Activated CD8-positive, alpha-beta T cell treated with anti-CD3 and anti-CD28 coated beads, Interleukin-2, amount 10 ng/mL, durations not matched to agents 7 days and 5 days (primary cell): ENCODE measurements at regions not wholly inside any gene's neighbourhood (a gene's known extent, or its start where the extent isn't known, plus 50 kb on each side); places are given as distances from the start of the nearest gene placed in this dataset.

ENCODE experiments used
- ATAC-seq: fragments of 150-1000 bp; cut with Tn5 transposase; one replicate; pipeline ENCODE4 v1.10.0; 2021; ENCODE audit warnings: moderate library complexity
- CTCF ChIA-PET: fragments of 350-600 bp; sonication (Branson Sonifier 250); formaldehyde crosslinking; loops from one replicate; lab custom pipeline; 2021; ENCODE audit warnings: antibody characterized with exemption; lab: Charles Lee
- POLR2A ChIA-PET: fragments of 350-600 bp; sonication (Branson Sonifier 250); formaldehyde crosslinking; loops from one replicate; lab custom pipeline; 2021; ENCODE audit warnings: antibody characterized with exemption; lab: Charles Lee
- DNase-seq: peaks from one replicate; pipeline ENCODE4 v3.0.0-alpha.2; 2020
- H3K27ac Mint-ChIP-seq: one replicate; pipeline ENCODE4 v1.8.0; 2021; ENCODE audit warnings: mild to moderate bottlenecking, mixed read lengths
- H3K27me3 Mint-ChIP-seq: one replicate; pipeline ENCODE4 v1.8.0; 2021; ENCODE audit warnings: low read depth, mixed read lengths
- H3K36me3 Mint-ChIP-seq: one replicate; pipeline ENCODE4 v1.8.0; 2021; ENCODE audit warnings: low read depth, mixed read lengths
- H3K4me1 Mint-ChIP-seq: one replicate; pipeline ENCODE4 v1.8.0; 2021; ENCODE audit warnings: low read depth, mixed read lengths
- H3K4me3 Mint-ChIP-seq: one replicate; pipeline ENCODE4 v1.8.0; 2021; ENCODE audit warnings: mild to moderate bottlenecking, mixed read lengths
- H3K9me3 Mint-ChIP-seq: one replicate; pipeline ENCODE4 v1.8.0; 2022; ENCODE audit warnings: mixed read lengths; ENCODE audit not compliant: insufficient read depth

- Mint-ChIP-seq H3K9me3 (no peaks in the 10 kb centered on the region), H3K4me1 (no peaks in the 10 kb centered on the region), H3K4me3 (no peak overlapping the region), H3K27ac (no peak overlapping the region), H3K36me3 (no peaks in the 10 kb centered on the region), H3K27me3 (no peaks in the 10 kb centered on the region)
- DNase-seq = no peak
- ChIA-PET POLR2A (no interaction called here), CTCF (no interaction called here)
- ATAC-seq = no peak
These were observed 320.0 kb upstream of the ARRDC3 start for GRCh38 chr5:91703128-91703527.

- H3K4me1 Mint-ChIP-seq = no peaks in the 10 kb centered on the region
- H3K36me3 Mint-ChIP-seq = no peaks in the 10 kb centered on the region
- CTCF ChIA-PET = interaction anchor here (1.4 kb wide), 1 partner anchor 57 kb away, joined by 3 read pairs; no protein-coding TSS in a partner anchor
These were observed 316.3 kb upstream of the ARRDC3 start for GRCh38 chr5:91699429-91699828.

GRCh38 chr5:91691592-91691991 is 308.5 kb upstream of the ARRDC3 start:
- Mint-ChIP-seq H3K36me3 (no peaks in the 10 kb centered on the region), H3K9me3 (no peaks in the 10 kb centered on the region), H3K4me3 (no peak overlapping the region), H3K27me3 (no peaks in the 10 kb centered on the region), H3K27ac (no peak overlapping the region), H3K4me1 (no peaks in the 10 kb centered on the region)
- no peak for DNase-seq
- ChIA-PET CTCF (no interaction called here), POLR2A (no interaction called here)
- no peak for ATAC-seq

More at GRCh38 chr5:91699429-91699828, 316.3 kb upstream of the ARRDC3 start:
- Mint-ChIP-seq H3K4me3 (no peak overlapping the region), H3K27me3 (no peaks in the 10 kb centered on the region), H3K9me3 (no peaks in the 10 kb centered on the region), H3K27ac (no peak overlapping the region)
- POLR2A ChIA-PET = interaction anchor here (0.5 kb wide), 1 partner anchor 1318 kb away, joined by 3 read pairs; no protein-coding TSS in a partner anchor
- DNase-seq = no peak
- no peak for ATAC-seq

GRCh38 chr5:91690921-91691320 is 307.8 kb upstream of the ARRDC3 start:
- POLR2A ChIA-PET = no interaction called here
- no peak overlapping the region for H3K4me3 Mint-ChIP-seq

GRCh38 chr5:91687430-91687829 is 304.3 kb upstream of the ARRDC3 start:
- Mint-ChIP-seq H3K27ac (no peak overlapping the region), H3K4me1 (no peaks in the 10 kb centered on the region), H3K4me3 (no peak overlapping the region), H3K9me3 (no peaks in the 10 kb centered on the region), H3K36me3 (no peaks in the 10 kb centered on the region), H3K27me3 (no peaks in the 10 kb centered on the region)
- ChIA-PET POLR2A (no interaction called here), CTCF (no interaction called here)
- ATAC-seq = no peak
- no peak for DNase-seq

More at GRCh38 chr5:91690921-91691320, 307.8 kb upstream of the ARRDC3 start:
- Mint-ChIP-seq H3K27ac (no peak overlapping the region), H3K36me3 (no peaks in the 10 kb centered on the region), H3K9me3 (no peaks in the 10 kb centered on the region), H3K4me1 (no peaks in the 10 kb centered on the region), H3K27me3 (no peaks in the 10 kb centered on the region)
- DNase-seq (no peak), ATAC-seq (no peak)
- CTCF ChIA-PET = no interaction called here

- DNase-seq = no peak
- ChIA-PET CTCF (no interaction called here), POLR2A (no interaction called here)
- Mint-ChIP-seq H3K9me3 (no peaks in the 10 kb centered on the region), H3K4me1 (no peaks in the 10 kb centered on the region), H3K27me3 (no peaks in the 10 kb centered on the region), H3K4me3 (no peak overlapping the region), H3K27ac (no peak overlapping the region), H3K36me3 (no peaks in the 10 kb centered on the region)
- ATAC-seq = no peak
These were observed 301.5 kb upstream of the ARRDC3 start for GRCh38 chr5:91684625-91685024.

- ATAC-seq (no peak), DNase-seq (no peak)
- ChIA-PET CTCF (no interaction called here), POLR2A (no interaction called here)
- Mint-ChIP-seq H3K27ac (no peak overlapping the region), H3K9me3 (no peaks in the 10 kb centered on the region), H3K4me3 (no peak overlapping the region), H3K27me3 (no peaks in the 10 kb centered on the region), H3K4me1 (no peaks in the 10 kb centered on the region), H3K36me3 (no peaks in the 10 kb centered on the region)
These were observed 287.4 kb upstream of the ARRDC3 start for GRCh38 chr5:91670563-91670962.

GRCh38 chr5:91670122-91670521 is 287.0 kb upstream of the ARRDC3 start:
- Mint-ChIP-seq H3K4me3 (no peak overlapping the region), H3K4me1 (no peaks in the 10 kb centered on the region), H3K36me3 (no peaks in the 10 kb centered on the region), H3K27ac (no peak overlapping the region), H3K9me3 (no peaks in the 10 kb centered on the region), H3K27me3 (no peaks in the 10 kb centered on the region)
- ChIA-PET CTCF (no interaction called here), POLR2A (no interaction called here)
- ATAC-seq (no peak), DNase-seq (no peak)

GRCh38 chr5:91668261-91668660 is 285.1 kb upstream of the ARRDC3 start:
- no peak for DNase-seq
- H3K27ac Mint-ChIP-seq = no peak overlapping the region
- H3K4me1 Mint-ChIP-seq = no peaks in the 10 kb centered on the region
- ChIA-PET CTCF (no interaction called here), POLR2A (no interaction called here)
- ATAC-seq = no peak
- H3K4me3 Mint-ChIP-seq = no peak overlapping the region
- H3K27me3 Mint-ChIP-seq = no peaks in the 10 kb centered on the region
- H3K36me3 Mint-ChIP-seq = no peaks in the 10 kb centered on the region
- H3K9me3 Mint-ChIP-seq = no peaks in the 10 kb centered on the region

GRCh38 chr5:91652678-91653077 is 269.6 kb upstream of the ARRDC3 start:
- H3K4me1 Mint-ChIP-seq = no peaks in the 10 kb centered on the region
- peaks cover 3% of the 10 kb centered on the region for H3K9me3 Mint-ChIP-seq
- H3K27me3 Mint-ChIP-seq = no peaks in the 10 kb centered on the region
- no peak for DNase-seq
- ChIA-PET CTCF (interaction anchor here (1.9 kb wide), 1 partner anchor 10 kb away, joined by 10 read pairs; no protein-coding TSS in a partner anchor), POLR2A (no interaction called here)
- no peak overlapping the region for H3K4me3 Mint-ChIP-seq
- no peak for ATAC-seq
- H3K36me3 Mint-ChIP-seq = no peaks in the 10 kb centered on the region
- no peak overlapping the region for H3K27ac Mint-ChIP-seq

GRCh38 chr5:91651704-91652103 is 268.6 kb upstream of the ARRDC3 start:
- ChIA-PET CTCF (no interaction called here), POLR2A (no interaction called here)
- no peaks in the 10 kb centered on the region for H3K9me3 Mint-ChIP-seq
- H3K36me3 Mint-ChIP-seq = no peaks in the 10 kb centered on the region
- H3K27me3 Mint-ChIP-seq = no peaks in the 10 kb centered on the region
- ATAC-seq (no peak), DNase-seq (no peak)
- no peaks in the 10 kb centered on the region for H3K4me1 Mint-ChIP-seq
- no peak overlapping the region for H3K4me3 Mint-ChIP-seq
- no peak overlapping the region for H3K27ac Mint-ChIP-seq

GRCh38 chr5:91645347-91645746 is 262.2 kb upstream of the ARRDC3 start:
- ATAC-seq (no peak), DNase-seq (no peak)
- Mint-ChIP-seq H3K36me3 (no peaks in the 10 kb centered on the region), H3K4me3 (no peak overlapping the region), H3K9me3 (no peaks in the 10 kb centered on the region), H3K4me1 (no peaks in the 10 kb centered on the region), H3K27me3 (no peaks in the 10 kb centered on the region), H3K27ac (no peak overlapping the region)
- ChIA-PET CTCF (no interaction called here), POLR2A (no interaction called here)

GRCh38 chr5:91643797-91644196 is 260.7 kb upstream of the ARRDC3 start:
- no peaks in the 10 kb centered on the region for H3K9me3 Mint-ChIP-seq
- no peaks in the 10 kb centered on the region for H3K4me1 Mint-ChIP-seq
- ATAC-seq = no peak

More at GRCh38 chr5:91643797-91644196, 260.7 kb upstream of the ARRDC3 start:
- no peak for DNase-seq
- ChIA-PET POLR2A (no interaction called here), CTCF (interaction anchor here (0.6 to 3.4 kb wide), 3 partner anchors 9 to 982 kb away, joined by 4 to 19 read pairs (median 10); no protein-coding TSS in a partner anchor)
- Mint-ChIP-seq H3K27ac (no peak overlapping the region), H3K4me3 (no peak overlapping the region), H3K27me3 (no peaks in the 10 kb centered on the region), H3K36me3 (no peaks in the 10 kb centered on the region)
